ENCODE measurements at regions not wholly inside any gene's neighbourhood (a gene's known extent, or its start where the extent isn't known, plus 50 kb on each side); places are given as distances from the start of the nearest gene placed in this dataset.

GRCh38 chr6:14983599-14984518 lies 262.0 kb upstream of the JARID2 start:
- TF ChIP-seq CBX5 (IDR thresholded peaks at IDR 0.05; ENCODE audit: low read depth) (no peak), POLR2A (IDR thresholded peaks at IDR 0.05; ENCODE audit: low read depth, low read length) (no peak), CTCF (IDR thresholded peaks at IDR 0.05 in 2 of 3, conservative IDR thresholded peaks at IDR 0.05 in 1 of 3; ENCODE audit: control insufficient read depth in 2 of 3, extremely low read depth in 1 of 3, insufficient read depth in 1 of 3, low read depth in 3 of 3, low read length in 3 of 3) (no peak), HDAC2 (IDR thresholded peaks at IDR 0.05) (no peak), IKZF1 (conservative IDR thresholded peaks at IDR 0.05) (no peak), CREM (IDR thresholded peaks at IDR 0.05; ENCODE audit: low read depth) (no peak), CHD4 (IDR thresholded peaks at IDR 0.05) (no peak), TARDBP (IDR thresholded peaks at IDR 0.05; ENCODE audit: borderline replicate concordance) (no peak), TCF7 (IDR thresholded peaks at IDR 0.05; ENCODE audit: borderline replicate concordance) (no peak), YY1 (IDR thresholded peaks at IDR 0.05; ENCODE audit: low read depth, low read length) (no peak), TCF12 (IDR thresholded peaks at IDR 0.05; ENCODE audit: low read depth, low read length) (no peak), MAX (IDR thresholded peaks at IDR 0.05; ENCODE audit: low read depth, low read length) (no peak), HCFC1 (IDR thresholded peaks at IDR 0.05; ENCODE audit: low read length) (no peak), ATF3 (IDR thresholded peaks at IDR 0.05; ENCODE audit: borderline replicate concordance, extremely low read depth, low read depth, low read length) (no peak)

Data from GM12878 (cell line).